ENCODE measurements at regions not wholly inside any gene's neighbourhood (a gene's known extent, or its start where the extent isn't known, plus 50 kb on each side); places are given as distances from the start of the nearest gene placed in this dataset.

DNA sequence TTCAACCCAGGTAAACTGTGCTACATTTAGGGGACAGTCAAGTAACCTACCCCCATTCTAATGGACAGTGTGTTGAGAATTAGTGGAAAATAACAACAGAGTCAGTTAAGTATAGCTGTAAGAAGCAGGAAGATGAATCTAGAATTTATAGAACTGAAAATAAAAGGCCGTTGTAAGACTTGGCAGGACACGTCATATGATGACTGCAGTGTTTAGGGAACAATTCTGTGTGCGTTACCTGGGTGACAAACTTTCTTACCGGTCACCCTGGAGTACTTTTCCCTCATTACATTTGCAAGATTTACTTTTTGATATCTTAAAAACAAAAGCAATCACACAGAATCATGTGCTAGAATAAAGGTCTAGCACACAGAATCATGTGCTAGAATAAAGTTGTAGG lies 536.3 kb upstream of the ZNF717 start:
- TF ChIP-seq SNAI2 (CRISPR knock-in tag; IDR thresholded peaks at IDR 0.05), result no peak
- TF ChIP-seq, protein P1, sequence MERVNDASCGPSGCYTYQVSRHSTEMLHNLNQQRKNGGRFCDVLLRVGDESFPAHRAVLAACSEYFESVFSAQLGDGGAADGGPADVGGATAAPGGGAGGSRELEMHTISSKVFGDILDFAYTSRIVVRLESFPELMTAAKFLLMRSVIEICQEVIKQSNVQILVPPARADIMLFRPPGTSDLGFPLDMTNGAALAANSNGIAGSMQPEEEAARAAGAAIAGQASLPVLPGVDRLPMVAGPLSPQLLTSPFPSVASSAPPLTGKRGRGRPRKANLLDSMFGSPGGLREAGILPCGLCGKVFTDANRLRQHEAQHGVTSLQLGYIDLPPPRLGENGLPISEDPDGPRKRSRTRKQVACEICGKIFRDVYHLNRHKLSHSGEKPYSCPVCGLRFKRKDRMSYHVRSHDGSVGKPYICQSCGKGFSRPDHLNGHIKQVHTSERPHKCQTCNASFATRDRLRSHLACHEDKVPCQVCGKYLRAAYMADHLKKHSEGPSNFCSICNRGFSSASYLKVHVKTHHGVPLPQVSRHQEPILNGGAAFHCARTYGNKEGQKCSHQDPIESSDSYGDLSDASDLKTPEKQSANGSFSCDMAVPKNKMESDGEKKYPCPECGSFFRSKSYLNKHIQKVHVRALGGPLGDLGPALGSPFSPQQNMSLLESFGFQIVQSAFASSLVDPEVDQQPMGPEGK (CRISPR knock-in tag; IDR thresholded peaks at IDR 0.05; ENCODE audit: borderline replicate concordance), result no peak

All from SK-N-SH treated with all-trans-retinoic acid at 6 μM for 48 hours (cell line).